Spleen (tissue), 11 donors: ENCODE measurements at regions not wholly inside any gene's neighbourhood (a gene's known extent, or its start where the extent isn't known, plus 50 kb on each side); places are given as distances from the start of the nearest gene placed in this dataset.

ENCODE experiments used
- DNase-seq: peaks from one replicate; pipeline ENCODE4 v3.0.0-alpha.2; 2020
- H3K27ac ChIP-seq, 8 donors: fragments of 200-600 bp; sonication (generic) in 7 of 8; 1 replicate in 4 of 8; 2 replicates in 4 of 8; pipeline versions ENCODE4 v1.5.0 to v1.8.0; 2016 to 2021; ENCODE audit warnings: inconsistent platforms in 4 of 8, mild to moderate bottlenecking in 4 of 8, moderate library complexity in 1 of 8
- H3K27me3 ChIP-seq, 7 donors: fragments of 200-600 bp; sonication (generic) in 6 of 7; replicated peaks in 1 of 7; 1 replicate in 4 of 7; 2 replicates in 3 of 7; pipeline versions ENCODE4 v1.5.0 to v1.8.0; 2016 to 2021; ENCODE audit warnings: inconsistent platforms in 3 of 7, mild to moderate bottlenecking in 1 of 7
- H3K36me3 ChIP-seq, 6 donors: fragments of 200-600 bp; sonication (generic) in 5 of 6; 1 replicate in 4 of 6; 2 replicates in 2 of 6; pipeline versions ENCODE4 v1.5.0 to v1.8.0; 2016 to 2021; ENCODE audit warnings: inconsistent platforms in 2 of 6
- H3K4me1 ChIP-seq, 6 donors: fragments of 200-600 bp; sonication (generic) in 5 of 6; 1 replicate in 3 of 6; 2 replicates in 3 of 6; pipeline versions ENCODE4 v1.5.0 to v1.8.0; 2016 to 2021; ENCODE audit warnings: inconsistent platforms in 3 of 6
- H3K4me3 ChIP-seq, 8 donors: fragments of 200-600 bp; sonication (generic) in 7 of 8; 1 replicate in 4 of 8; 2 replicates in 4 of 8; pipeline versions ENCODE4 v1.5.0 to v1.8.0; 2016 to 2021; ENCODE audit warnings: inconsistent platforms in 4 of 8, mild to moderate bottlenecking in 4 of 8, moderate library complexity in 2 of 8
- H3K9me3 ChIP-seq, 8 donors: fragments of 200-600 bp; sonication (generic) in 7 of 8; 1 replicate in 4 of 8; 2 replicates in 4 of 8; pipeline versions ENCODE4 v1.5.0 to v1.8.0; 2016 to 2021; ENCODE audit warnings: inconsistent platforms in 4 of 8
- POLR2A ChIP-seq, 3 donors: fragments of 450-650 bp; IDR thresholded peaks; one replicate each; pipeline ENCODE4 v1.5.1; 2017; ENCODE audit warnings: antibody characterized with exemption in 3 of 3, mild to moderate bottlenecking in 1 of 3
- POLR2AphosphoS5 ChIP-seq, 3 donors: sonication (generic); formaldehyde crosslinking; IDR thresholded peaks; one replicate each; pipeline ENCODE4 v1.5.1; 2017; ENCODE audit warnings: antibody characterized with exemption in 3 of 3
- WGBS, 5 donors: extraction: QIAGEN DNeasy Blood & Tissue Kit in 3 of 5; methylation state at CpG; one replicate each; pipeline versions ENCODE4 v1.1.5 to v1.1.7; 2013 to 2018; 5-methylcytosine and 5-hydroxymethylcytosine counted together
- intact Hi-C: fragments of 100-400 bp; cut with DNase I; formaldehyde crosslinking; loops from one replicate; pipeline ENCODE4 v1.15.0; 2023; ENCODE audit warnings: low total_unique reads
- TF ChIP-seq, protein P1 (sequence below), 11 experiments: fragments of 200-600 bp in 7 of 11; fragments of 450-650 bp in 4 of 11; sonication (generic) in 4 of 11; IDR thresholded peaks in 8 of 11; conservative IDR thresholded peaks in 3 of 11; 1 replicate in 7 of 11; 2 replicates in 4 of 11; pipeline versions ENCODE4 v1.4.0 to v1.8.0; 2016 to 2021; ENCODE audit warnings: antibody characterized with exemption in 11 of 11, inconsistent platforms in 4 of 11, mild to moderate bottlenecking in 1 of 11
- donor health status: healthy with polysubstance abuse.
- donor health status: DM: no; HTN: no; CAD: no; lungs with moderate emphysema.
- donor health status: DM: no; HTN: no; CAD: no.
- donor health status: Bipolar disorder and iron deficiency.
- donor health status: healthy.
- donor health status: DM: no; HTN: no; CAD: no.
- donor health status: DM: yes; HTN: yes; CAD: no.

DNA sequence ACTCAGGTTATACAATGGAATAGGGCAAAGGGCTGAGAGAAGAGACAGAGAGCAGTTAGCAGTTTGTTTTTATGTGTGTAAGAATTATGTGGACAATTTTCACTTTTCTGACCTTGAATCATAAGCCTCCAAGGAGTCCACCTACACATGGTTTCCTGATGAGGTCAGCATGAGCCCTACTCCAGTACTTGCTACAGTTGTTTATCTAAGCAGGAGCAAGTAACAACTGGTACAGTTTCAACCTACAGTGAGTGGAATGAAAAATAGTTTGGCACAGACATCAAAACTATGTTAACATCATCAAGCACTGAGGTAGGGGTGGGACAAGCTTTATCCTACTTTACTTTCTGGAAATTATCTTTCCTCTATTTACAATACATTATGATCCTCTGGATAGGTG lies 426.7 kb upstream of the ID4 start:
- DNase-seq = no peak
- no peak overlapping the region for H3K27ac ChIP-seq
- H3K36me3 ChIP-seq = no peaks in the 10 kb centered on the region
- peaks cover 0 to 26% (median 6%) of the 10 kb centered on the region in 8 donors for H3K9me3 ChIP-seq
- H3K4me1 ChIP-seq = no peaks in the 10 kb centered on the region
- no peaks in the 10 kb centered on the region for H3K27me3 ChIP-seq
- no peak overlapping the region for H3K4me3 ChIP-seq
- intact Hi-C loops = no loop called here
- no peak for TF ChIP-seq POLR2AphosphoS5 (IDR thresholded peaks at IDR 0.05)
- TF ChIP-seq, protein P1, sequence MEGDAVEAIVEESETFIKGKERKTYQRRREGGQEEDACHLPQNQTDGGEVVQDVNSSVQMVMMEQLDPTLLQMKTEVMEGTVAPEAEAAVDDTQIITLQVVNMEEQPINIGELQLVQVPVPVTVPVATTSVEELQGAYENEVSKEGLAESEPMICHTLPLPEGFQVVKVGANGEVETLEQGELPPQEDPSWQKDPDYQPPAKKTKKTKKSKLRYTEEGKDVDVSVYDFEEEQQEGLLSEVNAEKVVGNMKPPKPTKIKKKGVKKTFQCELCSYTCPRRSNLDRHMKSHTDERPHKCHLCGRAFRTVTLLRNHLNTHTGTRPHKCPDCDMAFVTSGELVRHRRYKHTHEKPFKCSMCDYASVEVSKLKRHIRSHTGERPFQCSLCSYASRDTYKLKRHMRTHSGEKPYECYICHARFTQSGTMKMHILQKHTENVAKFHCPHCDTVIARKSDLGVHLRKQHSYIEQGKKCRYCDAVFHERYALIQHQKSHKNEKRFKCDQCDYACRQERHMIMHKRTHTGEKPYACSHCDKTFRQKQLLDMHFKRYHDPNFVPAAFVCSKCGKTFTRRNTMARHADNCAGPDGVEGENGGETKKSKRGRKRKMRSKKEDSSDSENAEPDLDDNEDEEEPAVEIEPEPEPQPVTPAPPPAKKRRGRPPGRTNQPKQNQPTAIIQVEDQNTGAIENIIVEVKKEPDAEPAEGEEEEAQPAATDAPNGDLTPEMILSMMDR (IDR thresholded peaks at IDR 0.05 in 8 of 11, conservative IDR thresholded peaks at IDR 0.05 in 3 of 11) = no peak
- TF ChIP-seq POLR2A (IDR thresholded peaks at IDR 0.05) = no peak

DNA sequence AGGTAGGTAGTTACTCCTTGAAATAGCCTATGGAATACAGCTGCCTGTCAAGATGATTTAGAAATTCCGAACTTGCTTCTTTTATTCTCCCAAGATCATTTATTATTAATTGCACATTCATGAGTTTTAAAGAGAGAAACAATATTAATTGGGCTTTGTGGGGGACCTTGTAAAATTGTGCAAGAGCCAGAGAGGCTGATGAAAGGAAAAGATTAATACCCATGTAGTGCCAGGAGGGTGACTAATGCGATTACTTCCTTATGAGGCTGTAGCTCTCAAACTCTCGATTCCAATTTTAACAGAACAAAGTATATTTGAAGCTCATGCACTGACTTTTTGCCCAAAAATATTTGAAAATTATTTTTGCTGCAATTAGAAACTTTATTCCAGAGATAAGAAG lies 423.8 kb upstream of the ID4 start:
- no peak overlapping the region for H3K4me3 ChIP-seq
- H3K27me3 ChIP-seq = no peaks in the 10 kb centered on the region
- peaks cover 0 to 27% (median 4%) of the 10 kb centered on the region in 8 donors for H3K9me3 ChIP-seq
- intact Hi-C loops = no loop called here
- H3K36me3 ChIP-seq = no peaks in the 10 kb centered on the region
- no peak for DNase-seq
- H3K4me1 ChIP-seq = no peaks in the 10 kb centered on the region
- H3K27ac ChIP-seq = no peak overlapping the region
- no peak for TF ChIP-seq POLR2A (IDR thresholded peaks at IDR 0.05)
- 81 to 93% (median 85%) methylated on average over 3 of the region's 3 CpGs for WGBS, 5 donors

DNA sequence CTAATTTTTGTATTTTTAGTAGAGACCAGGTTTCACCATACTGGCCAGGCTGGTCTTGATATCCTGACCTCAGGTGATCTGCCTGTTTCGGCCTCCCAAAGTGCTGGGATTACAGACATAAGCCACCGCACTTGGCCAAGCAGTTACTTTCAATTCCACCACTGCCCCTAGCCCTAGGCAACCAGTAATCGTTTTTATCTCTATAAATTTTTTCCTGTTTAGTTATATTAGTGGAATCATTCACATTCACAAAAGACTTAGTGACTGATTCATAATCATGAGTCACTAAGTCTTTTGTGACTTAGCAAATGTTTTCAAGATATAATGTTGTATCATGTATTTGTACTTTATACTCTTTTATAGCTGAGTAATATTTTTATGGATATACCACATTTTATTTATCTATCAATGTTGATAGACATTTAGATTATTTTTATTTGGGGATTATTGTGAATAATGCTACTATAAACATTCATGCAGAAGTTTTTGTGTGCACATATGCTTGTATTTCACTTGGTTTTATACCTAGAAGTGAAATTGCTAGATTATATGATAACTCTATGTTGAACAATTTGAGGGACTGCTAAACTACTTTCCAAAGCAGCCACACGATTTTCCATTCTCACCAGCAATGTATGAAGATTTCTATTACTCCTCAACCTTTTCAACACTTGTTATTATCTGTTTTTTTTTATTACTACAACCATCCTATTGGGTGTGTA lies 421.4 kb upstream of the ID4 start:
- Histone ChIP-seq H3K27me3 (no peaks in the 10 kb centered on the region), H3K4me3 (no peak overlapping the region), H3K9me3 (peaks cover 0 to 29% (median 4%) of the 10 kb centered on the region in 8 donors), H3K4me1 (no peaks in the 10 kb centered on the region), H3K27ac (no peak overlapping the region), H3K36me3 (no peaks in the 10 kb centered on the region)
- TF ChIP-seq POLR2A (IDR thresholded peaks at IDR 0.05) = no peak
- no peak for TF ChIP-seq POLR2AphosphoS5 (IDR thresholded peaks at IDR 0.05)
- TF ChIP-seq, protein P1 (IDR thresholded peaks at IDR 0.05 in 8 of 11, conservative IDR thresholded peaks at IDR 0.05 in 3 of 11) = no peak
- intact Hi-C loops = no loop called here
- 64 to 78% (median 72%) methylated on average over 4 of the region's 4 CpGs for WGBS, 5 donors
- no peak for DNase-seq

GRCh38 chr6:19416811-19417210 lies 420.4 kb upstream of the ID4 start:
- no peaks in the 10 kb centered on the region for H3K27me3 ChIP-seq
- no peak for DNase-seq
- H3K4me1 ChIP-seq = no peaks in the 10 kb centered on the region
- intact Hi-C loops = no loop called here
- H3K9me3 ChIP-seq = peaks cover 0 to 35% (median 4%) of the 10 kb centered on the region in 8 donors
- no peak overlapping the region for H3K4me3 ChIP-seq
- H3K27ac ChIP-seq = no peak overlapping the region
- no peaks in the 10 kb centered on the region for H3K36me3 ChIP-seq
- TF ChIP-seq POLR2AphosphoS5 (IDR thresholded peaks at IDR 0.05) = no peak
- TF ChIP-seq, protein P1 (IDR thresholded peaks at IDR 0.05 in 8 of 11, conservative IDR thresholded peaks at IDR 0.05 in 3 of 11) = no peak
- no peak for TF ChIP-seq POLR2A (IDR thresholded peaks at IDR 0.05)

- H3K27me3 ChIP-seq = no peaks in the 10 kb centered on the region
- no peaks in the 10 kb centered on the region for H3K4me1 ChIP-seq
- intact Hi-C loops = no loop called here
Observed at GRCh38 chr6:19417713-19418112, 419.5 kb upstream of the ID4 start.

More at GRCh38 chr6:19417713-19418112, 419.5 kb upstream of the ID4 start:
- Histone ChIP-seq H3K4me3 (no peak overlapping the region), H3K36me3 (no peaks in the 10 kb centered on the region), H3K27ac (no peak overlapping the region), H3K9me3 (peaks cover 0 to 35% (median 3%) of the 10 kb centered on the region in 8 donors)
- TF ChIP-seq, protein P1 (IDR thresholded peaks at IDR 0.05 in 8 of 11, conservative IDR thresholded peaks at IDR 0.05 in 3 of 11) = no peak
- TF ChIP-seq POLR2AphosphoS5 (IDR thresholded peaks at IDR 0.05) = no peak
- TF ChIP-seq POLR2A (IDR thresholded peaks at IDR 0.05) = no peak
- DNase-seq = no peak
